ENCODE measurements at regions not wholly inside any gene's neighbourhood (a gene's known extent, or its start where the extent isn't known, plus 50 kb on each side); places are given as distances from the start of the nearest gene placed in this dataset.
"Not testable (repeated sequence)": the region's sequence is repeated elsewhere in the genome, so short reads cannot be mapped to it uniquely, and the experiment has no call there.

DNA sequence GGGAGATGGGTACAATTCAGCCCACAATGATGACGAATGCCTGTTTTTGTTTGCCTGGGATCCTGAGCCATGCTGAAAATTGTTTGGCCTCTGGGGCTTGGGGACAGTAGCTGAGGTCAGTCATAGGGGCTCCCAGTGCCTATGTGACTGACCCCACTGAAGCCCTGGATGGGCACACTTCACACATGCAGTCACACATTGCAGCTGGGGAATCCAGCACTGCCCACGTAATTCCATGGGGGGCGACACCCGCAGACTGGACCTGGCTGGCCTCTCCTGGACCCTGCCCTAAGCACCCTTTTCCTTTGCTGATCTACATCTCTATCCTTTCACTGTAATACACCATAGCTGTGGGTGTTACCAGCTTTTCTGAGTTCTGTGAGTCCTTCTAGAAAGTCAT is 295.2 kb upstream of the HS6ST1 start:
- H3K4me1 Mint-ChIP-seq = no peaks in the 10 kb centered on the region
- no peaks in the 10 kb centered on the region for H3K27me3 Mint-ChIP-seq
- no peaks in the 10 kb centered on the region for H3K9me3 Mint-ChIP-seq
- H3K36me3 Mint-ChIP-seq = no peaks in the 10 kb centered on the region
- DNase-seq = no peak
- no peak overlapping the region for H3K4me3 Mint-ChIP-seq
- no peak overlapping the region for H3K27ac Mint-ChIP-seq

DNA sequence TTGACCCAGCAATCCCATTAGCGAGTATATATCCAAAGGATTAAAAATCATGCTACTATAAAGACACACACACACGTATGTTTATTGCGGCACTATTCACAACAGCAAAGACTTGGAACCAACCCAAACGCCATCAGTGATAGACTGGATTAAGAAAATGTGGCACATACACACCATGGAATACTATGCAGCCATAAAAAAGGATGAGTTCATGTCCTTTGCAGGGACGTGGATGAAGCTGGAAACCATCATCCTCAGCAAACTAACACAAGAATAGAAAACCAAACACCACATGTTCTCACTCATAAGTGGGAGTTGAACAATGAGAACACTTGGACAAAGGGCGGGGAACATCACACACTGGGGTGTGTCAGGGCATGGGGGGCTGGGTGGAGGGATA is 296.2 kb upstream of the HS6ST1 start:
- not testable (repeated sequence) for H3K9me3 Mint-ChIP-seq, H3K4me1 Mint-ChIP-seq, H3K36me3 Mint-ChIP-seq, DNase-seq, H3K27ac Mint-ChIP-seq, H3K4me3 Mint-ChIP-seq, H3K27me3 Mint-ChIP-seq

DNA sequence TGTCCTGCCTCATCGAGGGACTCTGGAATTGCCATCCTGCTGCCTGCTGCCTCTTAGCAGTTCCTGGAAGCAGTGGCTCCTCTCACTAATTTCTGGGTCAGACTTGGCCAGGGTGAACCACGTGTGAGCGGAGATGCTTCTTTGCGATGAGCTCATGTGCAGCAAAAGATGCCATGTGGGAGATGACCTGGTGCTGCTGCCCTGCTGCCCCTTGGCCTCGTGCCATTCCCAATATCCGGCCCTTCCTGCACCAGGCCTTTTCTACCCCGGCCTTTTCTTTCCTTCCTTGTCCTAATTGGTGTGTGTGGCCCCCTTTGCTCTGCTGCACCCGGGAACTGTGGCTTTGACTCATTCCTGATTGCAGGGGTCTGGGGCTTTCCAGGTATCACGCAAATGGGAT is 296.9 kb upstream of the HS6ST1 start:
- no peaks in the 10 kb centered on the region for H3K27me3 Mint-ChIP-seq
- H3K4me3 Mint-ChIP-seq = no peak overlapping the region
- no peaks in the 10 kb centered on the region for H3K9me3 Mint-ChIP-seq
- no peak overlapping the region for H3K27ac Mint-ChIP-seq
- H3K4me1 Mint-ChIP-seq = no peaks in the 10 kb centered on the region
- DNase-seq = no peak
- H3K36me3 Mint-ChIP-seq = no peaks in the 10 kb centered on the region

DNA sequence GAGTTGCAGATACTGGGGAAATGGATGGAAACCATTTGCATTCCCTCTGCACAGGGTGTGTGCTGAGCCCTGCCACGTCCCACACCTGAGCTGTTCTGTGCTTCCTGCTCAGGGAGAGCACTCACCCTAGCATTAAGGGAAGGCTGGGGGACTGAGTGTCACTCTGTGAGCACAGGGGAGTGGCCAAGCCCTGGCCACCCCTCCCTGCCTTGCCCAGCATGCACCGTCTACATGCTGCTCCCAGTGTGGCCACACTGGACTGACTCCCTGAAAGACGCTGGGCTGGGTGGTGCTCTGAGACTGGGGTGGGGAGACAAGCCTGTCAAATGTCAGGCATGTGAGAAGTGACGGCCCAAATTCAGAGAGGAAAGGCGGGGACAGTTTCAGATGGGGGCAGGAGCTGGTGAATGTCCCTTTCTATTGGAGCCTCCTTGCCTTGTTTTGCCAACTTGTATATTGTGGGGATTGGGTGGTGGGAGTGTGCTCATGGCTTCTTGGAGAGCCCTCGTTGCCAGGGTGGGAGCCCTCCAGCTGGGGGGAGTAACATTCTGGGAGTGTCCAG is 298.4 kb upstream of the HS6ST1 start:
- H3K4me1 Mint-ChIP-seq = no peaks in the 10 kb centered on the region
- no peaks in the 10 kb centered on the region for H3K9me3 Mint-ChIP-seq
- H3K27me3 Mint-ChIP-seq = no peaks in the 10 kb centered on the region
- no peak overlapping the region for H3K4me3 Mint-ChIP-seq
- no peak overlapping the region for H3K27ac Mint-ChIP-seq
- no peak for DNase-seq
- H3K36me3 Mint-ChIP-seq = no peaks in the 10 kb centered on the region

DNA sequence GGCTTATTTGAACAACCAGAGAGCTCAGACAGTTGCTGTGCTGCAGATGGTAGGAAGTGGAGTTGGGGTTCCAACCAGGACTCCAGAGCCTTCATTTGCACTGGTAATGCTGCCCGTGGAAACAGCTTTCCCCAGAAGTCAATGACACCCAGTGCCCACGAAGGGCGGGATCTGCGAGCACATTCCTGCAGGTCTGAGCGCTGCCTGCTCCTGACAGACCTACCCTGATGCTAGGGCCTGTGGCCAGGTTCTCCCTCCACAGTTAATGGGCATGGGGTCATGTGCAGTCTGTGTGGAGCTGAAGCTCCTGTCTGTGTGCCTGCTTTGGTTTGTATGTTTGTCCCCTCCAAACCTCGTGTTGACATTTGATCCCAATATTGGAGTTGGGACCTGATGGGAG is 299.0 kb upstream of the HS6ST1 start:
- Mint-ChIP-seq H3K27ac (no peak overlapping the region), H3K4me3 (no peak overlapping the region), H3K27me3 (no peaks in the 10 kb centered on the region), H3K4me1 (no peaks in the 10 kb centered on the region), H3K36me3 (no peaks in the 10 kb centered on the region), H3K9me3 (no peaks in the 10 kb centered on the region)
- DNase-seq = no peak

DNA sequence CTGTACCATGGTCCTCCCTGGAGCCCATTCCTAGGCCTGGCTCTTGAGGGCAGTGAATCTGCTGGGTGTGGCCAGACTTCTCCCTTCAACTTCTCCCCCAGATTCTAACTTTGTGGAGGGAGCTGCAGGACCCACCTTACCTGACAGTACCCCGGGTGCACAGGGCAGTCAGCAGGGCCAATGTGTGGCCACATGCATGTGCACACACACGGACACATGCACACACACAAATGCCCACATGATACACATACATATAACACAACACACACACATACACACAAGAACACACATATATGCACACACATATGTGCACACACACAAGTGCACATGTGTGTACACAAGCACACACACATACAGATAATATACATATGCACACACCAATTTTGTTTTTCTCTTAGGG is 300.0 kb upstream of the HS6ST1 start:
- Mint-ChIP-seq H3K27me3 (peaks cover 3% of the 10 kb centered on the region), H3K36me3 (no peaks in the 10 kb centered on the region), H3K9me3 (no peaks in the 10 kb centered on the region), H3K4me1 (peaks cover 1% of the 10 kb centered on the region), H3K27ac (no peak overlapping the region), H3K4me3 (no peak overlapping the region)
- no peak for DNase-seq

DNA sequence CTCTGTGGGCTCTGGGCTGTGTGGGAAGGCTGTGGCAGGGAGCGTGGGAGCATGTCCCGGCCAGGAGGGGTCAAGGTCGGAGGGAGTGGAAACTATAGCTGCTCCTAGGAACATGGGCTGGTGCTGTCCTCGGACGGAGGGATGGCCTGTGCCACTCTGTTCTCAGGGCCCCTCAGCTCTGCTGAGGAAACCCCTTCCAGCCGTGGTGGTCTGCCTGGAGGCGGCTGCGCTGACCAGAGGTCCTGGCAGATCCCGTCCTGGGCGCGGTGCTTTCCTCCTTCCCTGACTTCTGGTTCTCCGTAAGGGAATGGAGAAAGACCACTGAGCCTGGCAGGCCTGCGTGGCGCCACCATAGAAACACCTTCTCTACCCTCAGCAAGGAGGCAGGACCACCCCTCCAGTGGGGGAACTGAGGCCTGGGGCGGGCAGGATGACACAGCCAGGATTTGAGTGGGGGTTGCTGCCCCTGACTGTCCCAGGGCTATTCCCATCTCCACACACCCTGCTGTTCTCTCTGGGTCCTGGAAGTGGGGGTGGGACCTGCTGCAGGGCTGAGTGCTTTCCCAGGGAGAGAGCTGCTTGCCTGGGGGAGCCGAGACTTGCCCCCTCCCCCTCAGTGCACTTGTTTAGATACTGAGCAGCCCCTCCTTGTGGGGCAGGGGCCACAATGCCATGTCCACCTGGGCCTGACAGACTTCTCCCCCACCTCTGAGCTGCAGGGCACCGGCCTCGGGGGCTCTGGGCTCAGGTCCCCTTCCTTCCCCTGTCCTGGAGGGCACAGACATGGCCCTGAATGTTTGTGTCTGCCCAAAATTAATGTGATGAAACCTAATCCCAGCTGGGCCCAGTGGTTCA is 301.0 kb upstream of the HS6ST1 start:
- Mint-ChIP-seq H3K27me3 (peaks cover 5% of the 10 kb centered on the region), H3K27ac (no peak overlapping the region), H3K4me3 (no peak overlapping the region), H3K36me3 (no peaks in the 10 kb centered on the region), H3K9me3 (no peaks in the 10 kb centered on the region), H3K4me1 (peaks cover 10% of the 10 kb centered on the region)
- no peak for DNase-seq

DNA sequence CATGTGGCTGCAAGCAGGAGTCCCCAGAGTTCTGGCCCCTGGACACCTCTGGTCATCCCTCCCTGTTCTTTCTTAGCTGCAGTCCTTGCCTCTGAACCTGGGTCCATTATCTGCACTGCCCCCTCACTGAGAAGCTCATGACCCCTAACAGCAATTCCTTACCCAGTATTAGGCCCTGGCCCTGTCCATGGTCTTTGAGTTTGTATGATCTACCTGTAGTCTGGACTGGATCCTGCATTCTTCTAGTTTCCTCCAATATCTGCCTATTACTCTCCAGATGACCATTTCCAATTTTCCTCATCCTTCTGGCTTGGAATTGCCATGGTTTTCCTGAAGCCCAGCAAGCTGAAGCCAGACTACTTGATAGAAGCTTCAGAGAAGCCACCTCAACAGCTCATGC is 302.4 kb upstream of the HS6ST1 start:
- no peak overlapping the region for H3K4me3 Mint-ChIP-seq
- H3K27ac Mint-ChIP-seq = no peak overlapping the region
- H3K9me3 Mint-ChIP-seq = no peaks in the 10 kb centered on the region

DNA sequence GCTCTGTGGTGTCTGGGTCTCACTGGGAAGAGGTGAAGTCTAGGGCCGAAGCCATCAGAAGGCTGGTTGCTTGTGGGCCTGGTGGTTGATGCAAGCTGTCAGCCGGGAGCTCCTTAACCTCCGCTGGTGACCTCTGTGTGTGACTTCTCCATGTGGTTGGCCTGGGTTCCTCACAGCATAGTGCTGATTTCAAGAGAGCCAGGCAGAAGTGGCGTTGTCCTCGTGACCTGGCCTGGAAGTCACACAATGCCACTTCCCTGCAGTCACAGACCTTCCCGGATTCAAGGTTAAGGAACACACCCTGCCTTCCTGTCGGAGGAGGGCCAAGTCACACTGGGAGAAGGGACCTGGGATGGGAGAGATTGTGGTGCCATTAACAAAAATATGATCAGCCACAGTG is 303.7 kb upstream of the HS6ST1 start:
- H3K4me3 Mint-ChIP-seq = no peak overlapping the region
- H3K27ac Mint-ChIP-seq = no peak overlapping the region
- peaks cover 14% of the 10 kb centered on the region for H3K27me3 Mint-ChIP-seq
- peaks cover 12% of the 10 kb centered on the region for H3K4me1 Mint-ChIP-seq
- H3K9me3 Mint-ChIP-seq = no peaks in the 10 kb centered on the region
- H3K36me3 Mint-ChIP-seq = no peaks in the 10 kb centered on the region
- no peak for DNase-seq

More for the DNA sequence above, 302.4 kb upstream of the HS6ST1 start:
- Mint-ChIP-seq H3K27me3 (peaks cover 13% of the 10 kb centered on the region), H3K4me1 (peaks cover 12% of the 10 kb centered on the region), H3K36me3 (no peaks in the 10 kb centered on the region)
- no peak for DNase-seq

DNA sequence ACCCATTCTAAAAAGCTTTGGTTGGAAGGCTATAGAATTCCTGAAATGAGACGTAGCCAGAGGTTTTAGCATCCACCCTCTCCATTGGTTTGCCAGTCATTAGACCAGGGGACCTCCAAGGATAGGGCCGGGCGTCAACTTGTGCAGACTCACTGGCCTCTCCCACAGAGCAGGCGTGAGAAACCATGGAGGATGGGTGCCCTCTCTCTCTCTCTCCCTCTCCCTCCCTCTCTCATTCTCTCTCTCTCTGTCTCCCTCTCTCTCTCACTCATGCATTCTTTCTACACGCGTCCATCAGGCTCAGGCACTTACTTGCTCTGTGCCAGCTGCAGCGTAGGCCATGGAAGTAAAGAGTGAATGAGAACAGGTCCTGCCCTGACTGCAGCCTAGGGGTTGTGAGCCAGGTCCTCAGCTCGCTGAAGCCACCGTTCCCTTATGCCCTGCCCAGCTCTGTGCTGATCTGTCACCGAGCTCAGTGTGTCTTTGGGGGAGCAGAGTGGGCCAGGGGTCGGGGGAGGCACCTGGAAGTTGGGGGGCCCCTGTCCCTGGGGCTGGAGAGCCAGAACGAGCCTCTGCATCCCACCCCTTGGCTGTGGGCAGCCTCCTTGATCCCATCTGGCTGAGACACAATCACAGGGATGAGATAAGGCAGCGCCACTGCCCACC is 304.4 kb upstream of the HS6ST1 start:
- no peak for DNase-seq
- Mint-ChIP-seq H3K27ac (no peak overlapping the region), H3K36me3 (no peaks in the 10 kb centered on the region), H3K4me3 (no peak overlapping the region), H3K4me1 (peaks cover 12% of the 10 kb centered on the region), H3K9me3 (no peaks in the 10 kb centered on the region), H3K27me3 (peaks cover 15% of the 10 kb centered on the region)

DNA sequence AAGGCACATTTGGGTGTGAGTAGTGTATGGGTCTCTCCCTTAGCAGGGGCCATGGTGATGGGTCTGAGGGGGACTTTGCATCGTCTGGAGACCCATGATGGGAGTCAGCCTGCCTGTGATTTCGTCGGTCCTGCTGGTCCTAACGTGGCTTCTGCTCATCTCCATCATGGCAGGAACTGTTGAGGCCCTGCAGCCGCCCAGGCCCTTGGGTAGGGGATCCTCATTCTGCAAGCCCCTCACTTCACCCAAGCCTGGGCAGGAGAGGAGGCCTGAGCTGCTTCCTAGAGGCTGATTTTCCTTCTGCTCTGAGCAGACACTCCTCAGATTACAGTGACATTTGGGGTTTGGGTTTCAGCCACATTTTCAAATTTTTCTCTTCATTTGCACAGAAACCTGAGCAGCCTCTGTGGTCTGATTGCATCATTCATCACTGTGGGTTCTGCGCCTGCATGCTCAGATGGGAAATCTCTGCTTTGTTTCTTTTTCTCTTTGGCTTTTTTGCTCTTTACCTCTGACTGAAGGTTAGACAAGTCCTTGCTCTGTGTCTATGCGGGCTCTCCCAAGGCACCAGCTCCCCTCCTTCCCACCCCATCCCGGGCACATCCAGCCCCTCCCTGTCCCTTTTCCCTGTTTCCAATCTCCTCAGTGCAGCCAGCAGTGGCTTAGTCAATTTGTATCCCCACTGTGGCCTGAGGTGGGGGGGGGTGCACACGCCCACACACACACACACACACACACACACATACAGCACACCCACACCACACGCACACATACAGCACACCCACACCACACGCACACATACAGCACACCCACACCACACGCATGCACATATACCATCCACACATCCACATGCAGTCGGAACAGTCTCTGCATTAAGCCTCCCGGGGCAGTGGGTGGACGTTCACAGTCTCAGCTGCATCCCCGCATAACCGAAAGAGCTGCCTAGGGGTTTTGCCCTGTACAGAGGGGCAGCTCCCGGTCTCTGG is 305.4 kb upstream of the HS6ST1 start:
- Mint-ChIP-seq H3K4me3 (peak overlapping the region; percentile 1), H3K27me3 (peaks cover 18% of the 10 kb centered on the region), H3K27ac (peak overlapping the region; percentile 81), H3K36me3 (no peaks in the 10 kb centered on the region), H3K9me3 (no peaks in the 10 kb centered on the region), H3K4me1 (peaks cover 12% of the 10 kb centered on the region)
- DNase-seq = peak; percentile 59

DNA sequence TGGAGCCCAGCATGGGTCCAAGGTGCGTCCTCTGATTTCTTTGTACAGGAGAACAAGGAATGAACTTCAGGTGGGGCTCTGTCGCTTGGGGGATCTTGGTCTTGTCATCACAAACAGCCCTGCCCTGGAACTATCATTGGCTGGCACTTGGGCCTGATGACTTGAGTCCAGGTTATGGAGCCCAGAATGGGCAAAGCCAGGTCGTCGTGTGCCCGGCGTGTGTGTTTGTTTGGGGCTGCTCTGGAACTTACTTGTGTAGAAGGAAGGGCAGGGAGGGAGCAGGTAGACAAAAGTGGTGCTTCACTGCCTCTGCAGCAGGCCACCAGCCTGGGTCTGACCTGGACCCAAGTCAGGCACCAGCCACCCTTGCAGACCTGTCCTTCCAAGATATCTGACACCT is 306.3 kb upstream of the HS6ST1 start:
- Mint-ChIP-seq H3K4me1 (peaks cover 12% of the 10 kb centered on the region), H3K27ac (no peak overlapping the region), H3K4me3 (no peak overlapping the region), H3K27me3 (peaks cover 21% of the 10 kb centered on the region), H3K36me3 (no peaks in the 10 kb centered on the region), H3K9me3 (no peaks in the 10 kb centered on the region)
- DNase-seq = no peak

DNA sequence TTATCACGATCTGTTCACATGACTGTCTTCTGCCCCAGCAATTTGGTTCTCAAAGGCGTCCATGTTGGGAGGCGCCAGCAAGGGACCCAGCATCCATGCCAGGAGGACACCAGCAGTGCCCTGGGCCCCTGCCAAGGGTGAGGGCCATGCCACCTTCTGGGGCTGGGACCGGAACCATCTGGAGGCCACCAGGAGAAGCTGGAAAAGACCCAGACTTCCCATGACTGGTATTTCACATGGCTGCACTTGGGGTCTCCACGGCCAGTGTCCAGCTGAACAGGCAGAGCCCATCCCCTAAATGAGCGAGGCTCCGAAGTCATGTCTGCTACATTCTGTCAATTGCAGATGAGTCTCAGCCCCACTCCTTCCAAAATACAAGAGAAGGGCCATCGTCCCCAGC is 306.8 kb upstream of the HS6ST1 start:
- H3K27ac Mint-ChIP-seq = no peak overlapping the region
- no peak overlapping the region for H3K4me3 Mint-ChIP-seq
- H3K36me3 Mint-ChIP-seq = no peaks in the 10 kb centered on the region
- H3K4me1 Mint-ChIP-seq = peaks cover 12% of the 10 kb centered on the region
- no peak for DNase-seq
- peaks cover 21% of the 10 kb centered on the region for H3K27me3 Mint-ChIP-seq
- H3K9me3 Mint-ChIP-seq = no peaks in the 10 kb centered on the region

DNA sequence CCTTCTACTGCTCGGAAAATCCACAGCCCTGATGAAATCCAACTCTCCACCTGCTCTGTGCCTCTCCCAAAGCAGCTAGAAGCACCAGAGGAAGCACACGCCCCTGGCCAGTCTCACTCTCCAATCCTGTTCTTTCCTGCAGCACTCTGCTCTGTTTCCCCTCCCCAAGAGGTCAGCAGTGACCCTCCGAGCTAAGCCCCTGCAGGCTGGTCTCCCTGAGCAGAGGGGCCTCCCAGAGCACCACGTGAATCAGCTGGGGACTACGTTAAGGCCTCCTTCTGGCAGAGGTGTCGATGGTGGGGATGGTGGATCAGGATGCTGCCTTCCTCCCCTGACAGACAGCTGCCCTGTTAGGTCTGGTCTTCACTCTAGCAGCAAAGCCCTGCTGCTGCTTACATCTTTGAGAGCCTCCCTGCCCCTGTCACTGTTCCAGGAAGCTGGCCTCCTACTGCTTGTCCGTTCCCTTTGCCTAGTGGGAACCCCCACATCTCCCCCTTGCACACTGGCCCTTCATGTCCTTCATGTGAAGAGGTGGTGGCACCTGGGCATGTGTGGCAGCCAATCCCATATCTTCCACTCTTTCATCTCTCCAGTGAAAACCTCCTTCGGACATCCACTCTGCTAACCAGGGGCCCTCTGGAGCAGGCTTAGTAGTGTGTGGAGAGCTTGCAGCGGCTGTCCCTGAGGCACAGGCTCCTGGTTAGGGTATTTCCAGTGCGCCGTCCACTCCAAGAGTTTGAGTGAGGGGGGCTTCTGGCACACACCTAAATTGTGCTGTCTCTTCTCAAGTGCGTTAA is 307.5 kb upstream of the HS6ST1 start:
- Mint-ChIP-seq H3K4me3 (no peak overlapping the region), H3K9me3 (no peaks in the 10 kb centered on the region), H3K4me1 (peaks cover 12% of the 10 kb centered on the region), H3K36me3 (no peaks in the 10 kb centered on the region), H3K27me3 (peaks cover 21% of the 10 kb centered on the region), H3K27ac (no peak overlapping the region)
- DNase-seq = no peak

Data from activated naive CD8-positive, alpha-beta T cell treated with anti-CD3 and anti-CD28 coated beads for 36 hours (primary cell).